ENCODE measurements at regions not wholly inside any gene's neighbourhood (a gene's known extent, or its start where the extent isn't known, plus 50 kb on each side); places are given as distances from the start of the nearest gene placed in this dataset.

- TF ChIP-seq CHD7 (IDR thresholded peaks at IDR 0.05; ENCODE audit: insufficient replicate concordance, low read length) (no peak), HDAC2 (IDR thresholded peaks at IDR 0.05; ENCODE audit: borderline replicate concordance in 1 of 2, low read depth in 2 of 2, low read length in 2 of 2) (no peak), KDM5A (IDR thresholded peaks at IDR 0.05; ENCODE audit: low read length) (no peak), SIN3A (conservative IDR thresholded peaks at IDR 0.05 in 1 of 2, IDR thresholded peaks at IDR 0.05 in 1 of 2; ENCODE audit: low read depth in 1 of 2, low read length in 2 of 2) (no peak), ASH2L (IDR thresholded peaks at IDR 0.05; ENCODE audit: low read length) (peak; percentile 56), GTF2F1 (IDR thresholded peaks at IDR 0.05; ENCODE audit: borderline replicate concordance, low read depth, low read length) (no peak), HDAC6 (IDR thresholded peaks at IDR 0.05; ENCODE audit: low read depth, low read length) (no peak), JUND (IDR thresholded peaks at IDR 0.05; ENCODE audit: low read length) (no peak), BRCA1 (IDR thresholded peaks at IDR 0.05; ENCODE audit: low read depth, low read length) (no peak)
Observed at GRCh38 chr9:113687680-113688371, 188.3 kb upstream of the ZNF618 start (continued).
